Sigmoid colon (tissue), 4 donors: ENCODE measurements at regions not wholly inside any gene's neighbourhood (a gene's known extent, or its start where the extent isn't known, plus 50 kb on each side); places are given as distances from the start of the nearest gene placed in this dataset.

ENCODE experiments used
- POLR2A ChIP-seq, 2 donors: fragments of 450-650 bp; IDR thresholded peaks; one replicate each; pipeline ENCODE4 v1.6.1; 2016; ENCODE audit warnings: antibody characterized with exemption in 2 of 2, mild to moderate bottlenecking in 2 of 2, moderate library complexity in 2 of 2
- POLR2AphosphoS5 ChIP-seq, 4 donors: sonication (generic); formaldehyde crosslinking; IDR thresholded peaks; one replicate each; pipeline ENCODE4 v1.6.1; 2017; ENCODE audit warnings: antibody characterized with exemption in 4 of 4
- TF ChIP-seq, protein P1 (sequence below), 4 experiments: fragments of 450-650 bp in 3 of 4; fragments of 200-600 bp in 1 of 4; IDR thresholded peaks; one replicate each; pipeline ENCODE4 v1.5.1; 2016 to 2019; ENCODE audit warnings: antibody characterized with exemption in 4 of 4, mild to moderate bottlenecking in 3 of 4, moderate library complexity in 2 of 4

DNA sequence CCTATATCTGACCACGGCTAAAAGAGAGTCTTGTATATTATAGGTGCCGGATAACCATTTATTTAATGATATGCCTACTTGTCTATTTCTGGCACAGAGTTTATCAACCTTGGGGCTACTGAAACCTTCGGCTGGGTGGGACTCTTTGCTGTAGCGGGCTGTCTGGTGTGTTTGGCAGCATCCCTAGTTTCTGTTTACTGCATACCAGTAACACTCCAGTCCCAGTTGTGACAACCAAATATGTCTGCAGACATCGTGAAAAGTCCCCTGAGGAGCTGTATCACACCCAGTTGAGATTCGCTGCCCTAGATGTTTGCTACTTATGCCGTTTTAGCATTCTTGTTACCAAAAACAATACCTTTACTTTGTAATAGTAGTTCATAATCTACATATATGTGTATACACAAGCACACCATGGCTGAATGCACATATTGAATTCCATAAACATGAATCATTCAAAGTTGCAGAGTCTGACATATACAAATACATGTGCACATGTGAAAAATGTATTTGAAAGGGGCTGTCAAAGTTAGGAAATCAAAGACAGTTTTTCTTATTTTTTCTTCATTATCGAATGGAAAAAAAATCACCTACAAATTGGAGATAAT is 89.1 kb upstream of the SHISA6 start:
- TF ChIP-seq, protein P1, sequence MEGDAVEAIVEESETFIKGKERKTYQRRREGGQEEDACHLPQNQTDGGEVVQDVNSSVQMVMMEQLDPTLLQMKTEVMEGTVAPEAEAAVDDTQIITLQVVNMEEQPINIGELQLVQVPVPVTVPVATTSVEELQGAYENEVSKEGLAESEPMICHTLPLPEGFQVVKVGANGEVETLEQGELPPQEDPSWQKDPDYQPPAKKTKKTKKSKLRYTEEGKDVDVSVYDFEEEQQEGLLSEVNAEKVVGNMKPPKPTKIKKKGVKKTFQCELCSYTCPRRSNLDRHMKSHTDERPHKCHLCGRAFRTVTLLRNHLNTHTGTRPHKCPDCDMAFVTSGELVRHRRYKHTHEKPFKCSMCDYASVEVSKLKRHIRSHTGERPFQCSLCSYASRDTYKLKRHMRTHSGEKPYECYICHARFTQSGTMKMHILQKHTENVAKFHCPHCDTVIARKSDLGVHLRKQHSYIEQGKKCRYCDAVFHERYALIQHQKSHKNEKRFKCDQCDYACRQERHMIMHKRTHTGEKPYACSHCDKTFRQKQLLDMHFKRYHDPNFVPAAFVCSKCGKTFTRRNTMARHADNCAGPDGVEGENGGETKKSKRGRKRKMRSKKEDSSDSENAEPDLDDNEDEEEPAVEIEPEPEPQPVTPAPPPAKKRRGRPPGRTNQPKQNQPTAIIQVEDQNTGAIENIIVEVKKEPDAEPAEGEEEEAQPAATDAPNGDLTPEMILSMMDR (IDR thresholded peaks at IDR 0.05): no peak
- no peak for TF ChIP-seq POLR2AphosphoS5 (IDR thresholded peaks at IDR 0.05)
- TF ChIP-seq POLR2A (IDR thresholded peaks at IDR 0.05): no peak
